ENCODE measurements at regions not wholly inside any gene's neighbourhood (a gene's known extent, or its start where the extent isn't known, plus 50 kb on each side); places are given as distances from the start of the nearest gene placed in this dataset.

- DNase-seq (ENCODE audit: low read depth in 1 of 2, low spot score in 2 of 2): no peak
- H2BK12ac ChIP-seq (ENCODE audit: low read depth, low read length): no peak overlapping the region
- H3K27me3 ChIP-seq (replicated peaks in 1 of 4; ENCODE audit: control insufficient read depth in 3 of 4, extremely low read depth in 1 of 4, insufficient read depth in 3 of 4, low read length in 3 of 4): no peaks in the 10 kb centered on the region
- H3K18ac ChIP-seq (ENCODE audit: extremely low read depth, low read length): no peak overlapping the region
- no peak overlapping the region; the same call in 1 of the 2 replicates for H2BK5ac ChIP-seq (ENCODE audit: low read depth, low read length)
- H3K56ac ChIP-seq (replicated peaks; ENCODE audit: insufficient read length, low read depth, low read length): no peak overlapping the region
- no peak overlapping the region for H3K4me2 ChIP-seq (ENCODE audit: insufficient read depth in 1 of 2, low read depth in 2 of 2, low read length in 2 of 2)
- H2BK15ac ChIP-seq (ENCODE audit: low read length): no peak overlapping the region
- no peaks in the 10 kb centered on the region for H3K9me3 ChIP-seq (ENCODE audit: insufficient read depth in 2 of 2, low read depth in 1 of 2, low read length in 1 of 2)
- no peak overlapping the region for H2AK5ac ChIP-seq (ENCODE audit: low read depth, low read length)
- no peak overlapping the region for H4K8ac ChIP-seq (ENCODE audit: extremely low read depth, insufficient read depth, low read length)
- H2BK120ac ChIP-seq (replicated peaks; ENCODE audit: low read depth, low read length): no peak overlapping the region
- H3K36me3 ChIP-seq (ENCODE audit: control insufficient read depth in 2 of 4, insufficient read depth in 4 of 4, low read length in 3 of 4): no peaks in the 10 kb centered on the region
- WGBS, 2 experiments (ENCODE audit: extremely low coverage in 1 of 2, insufficient coverage in 1 of 2, insufficient read length in 1 of 2, insufficient replicate concordance in 2 of 2, low coverage in 1 of 2, low lambda C conversion rate in 2 of 2, missing lambda C conversion rate in 1 of 2): 80% methylated on average over 6 of the region's 6 CpGs; no CpG with 5 or more reads in 1 of the 2 experiments
- no peak overlapping the region; the same call in 1 of the 2 replicates for H2BK20ac ChIP-seq (ENCODE audit: low read length)
- no peak for FAIRE-seq
- H3K4ac ChIP-seq (replicated peaks; ENCODE audit: insufficient read length, low read depth, low read length): no peak overlapping the region
- no peak overlapping the region for H3K9ac ChIP-seq (replicated peaks in 1 of 4; ENCODE audit: extremely low read depth in 1 of 4, low read depth in 3 of 4, low read length in 3 of 4)
- H4K20me1 ChIP-seq (replicated peaks in 1 of 2; ENCODE audit: control insufficient read depth in 1 of 2, insufficient read depth in 2 of 2, low read length in 2 of 2): no peaks in the 10 kb centered on the region
- H4K91ac ChIP-seq (replicated peaks; ENCODE audit: insufficient read length, low read length): no peak overlapping the region
- H3K4me3 ChIP-seq (ENCODE audit: extremely low read depth in 1 of 4, insufficient read depth in 2 of 4, low read depth in 3 of 4, low read length in 4 of 4): no peak overlapping the region
- no peak overlapping the region for H2AFZ ChIP-seq (ENCODE audit: low read length)
- no peaks in the 10 kb centered on the region for H3K79me2 ChIP-seq (ENCODE audit: control insufficient read depth in 1 of 2, insufficient read depth in 2 of 2, low read length in 2 of 2)
- no peaks in the 10 kb centered on the region for H3K23me2 ChIP-seq (ENCODE audit: low read depth, low read length)
- H3K27ac ChIP-seq (ENCODE audit: low read depth, low read length): no peak overlapping the region
- CTCF ChIA-PET (ENCODE audit: partially characterized antibody): interaction anchor here (0.5 to 6.2 kb wide), 10 partner anchors 10 to 1813 kb away, joined by 3 to 43 read pairs (median 5); partner anchors contain the start of gene ELL2
- H3K4me1 ChIP-seq (replicated peaks in 1 of 4; ENCODE audit: control insufficient read depth in 3 of 4, insufficient read depth in 4 of 4, low read length in 3 of 4): no peaks in the 10 kb centered on the region; a peak in 1 of 7 replicates
- H4K5ac ChIP-seq (ENCODE audit: insufficient read length, low read depth, low read length): no peak overlapping the region
- no peaks in the 10 kb centered on the region for H3K79me1 ChIP-seq (ENCODE audit: low read depth, low read length)
- no peak overlapping the region for H3K23ac ChIP-seq (ENCODE audit: insufficient read length)
- H3K14ac ChIP-seq (ENCODE audit: insufficient read length): no peak overlapping the region
- POLR2A ChIA-PET (ENCODE audit: partially characterized antibody): no interaction called here
- TF ChIP-seq E2F6 (IDR thresholded peaks at IDR 0.05) (no peak), CBX5 (IDR thresholded peaks at IDR 0.05; ENCODE audit: low read depth, low read length) (no peak), SP2 (IDR thresholded peaks at IDR 0.05; ENCODE audit: low read length) (no peak), TAF1 (IDR thresholded peaks at IDR 0.05; ENCODE audit: low read depth, low read length) (no peak), POU5F1 (IDR thresholded peaks at IDR 0.05; ENCODE audit: low read depth, low read length) (no peak), EZH2 (IDR thresholded peaks at IDR 0.05; ENCODE audit: low read depth, low read length, severe bottlenecking) (no peak), RFX5 (IDR thresholded peaks at IDR 0.05; ENCODE audit: borderline replicate concordance, low read depth, low read length) (no peak), CBX8 (IDR thresholded peaks at IDR 0.05; ENCODE audit: borderline replicate concordance, low read depth, low read length) (no peak), HDAC2 (IDR thresholded peaks at IDR 0.05; ENCODE audit: borderline replicate concordance in 1 of 2, low read depth in 2 of 2, low read length in 2 of 2) (no peak), RNF2 (IDR thresholded peaks at IDR 0.05; ENCODE audit: borderline replicate concordance, low read depth, low read length, missing control alignments, poor library complexity, severe bottlenecking) (no peak), SAP30 (IDR thresholded peaks at IDR 0.05; ENCODE audit: insufficient read depth, insufficient replicate concordance, low read length) (no peak)
Observed at GRCh38 chr5:96338624-96339415, 94.2 kb downstream of the PCSK1 start.

All from H1 (cell line).